GM06990 (cell line): ENCODE measurements at regions not wholly inside any gene's neighbourhood (a gene's known extent, or its start where the extent isn't known, plus 50 kb on each side); places are given as distances from the start of the nearest gene placed in this dataset.

Experiments used
- DNase-seq: peaks from one replicate; pipeline ENCODE4 v3.0.0-alpha.2; 2011; ENCODE audit not compliant: insufficient read length; ENCODE audit errors: extremely low read depth
- H3K27me3 ChIP-seq: replicated peaks from 2 replicates; pipeline ENCODE4 v1.6.0; 2011; ENCODE audit warnings: low read length; ENCODE audit not compliant: control insufficient read depth, insufficient read depth
- H3K36me3 ChIP-seq: 2 replicates; pipeline ENCODE4 v1.5.1; 2011; ENCODE audit warnings: low read length; ENCODE audit not compliant: control insufficient read depth, insufficient read depth
- H3K4me3 ChIP-seq: replicated peaks from 2 replicates; pipeline ENCODE4 v1.5.1; 2011; ENCODE audit warnings: low read depth, mild to moderate bottlenecking, control low read depth, low read length
- CTCF ChIP-seq: IDR thresholded peaks from 2 replicates; pipeline ENCODE4 v1.5.1; 2011; ENCODE audit warnings: low read length, control low read depth, mild to moderate bottlenecking, inconsistent platforms; ENCODE audit not compliant: insufficient read depth, poor library complexity, severe bottlenecking

DNA sequence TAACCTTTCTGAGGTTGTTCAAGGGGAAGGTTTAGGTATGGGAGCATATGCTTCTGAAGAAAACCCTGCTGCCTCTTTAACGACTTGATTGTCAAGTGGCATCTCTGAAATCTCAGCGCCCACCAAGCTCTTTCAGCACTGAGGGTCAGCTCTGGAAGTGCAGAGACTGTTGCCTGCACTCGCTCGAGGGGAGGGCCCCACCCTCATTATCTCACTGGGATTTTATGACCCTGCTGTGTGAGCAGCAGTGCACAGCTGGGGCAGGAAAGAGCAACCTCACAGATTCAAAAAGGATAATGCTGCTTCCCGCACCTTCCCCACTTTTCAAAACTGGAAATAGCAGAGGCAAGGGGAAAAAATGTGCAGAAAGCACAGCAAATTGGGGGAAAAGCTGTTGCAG, 56.9 kb upstream of the SPRED2 start:
- no peak for TF ChIP-seq CTCF
- no peak for DNase-seq
- H3K27me3 ChIP-seq = no peaks in the 10 kb centered on the region; the same call in 1 of the 2 replicates

GRCh38 chr2:65488527-65488926, 56.1 kb upstream of the SPRED2 start:
- no peaks in the 10 kb centered on the region; the same call in 1 of the 2 replicates for H3K27me3 ChIP-seq
- no peak for DNase-seq
- no peaks in the 10 kb centered on the region for H3K36me3 ChIP-seq
- no peak overlapping the region for H3K4me3 ChIP-seq
- no peak for TF ChIP-seq CTCF

More for the DNA sequence above, 56.9 kb upstream of the SPRED2 start:
- H3K4me3 ChIP-seq = no peak overlapping the region
- no peaks in the 10 kb centered on the region for H3K36me3 ChIP-seq

GRCh38 chr2:65487404-65487803, 55.0 kb upstream of the SPRED2 start:
- H3K27me3 ChIP-seq = no peaks in the 10 kb centered on the region; the same call in 1 of the 2 replicates
- H3K4me3 ChIP-seq = no peak overlapping the region
- no peak for DNase-seq
- H3K36me3 ChIP-seq = no peaks in the 10 kb centered on the region
- no peak for TF ChIP-seq CTCF

DNA sequence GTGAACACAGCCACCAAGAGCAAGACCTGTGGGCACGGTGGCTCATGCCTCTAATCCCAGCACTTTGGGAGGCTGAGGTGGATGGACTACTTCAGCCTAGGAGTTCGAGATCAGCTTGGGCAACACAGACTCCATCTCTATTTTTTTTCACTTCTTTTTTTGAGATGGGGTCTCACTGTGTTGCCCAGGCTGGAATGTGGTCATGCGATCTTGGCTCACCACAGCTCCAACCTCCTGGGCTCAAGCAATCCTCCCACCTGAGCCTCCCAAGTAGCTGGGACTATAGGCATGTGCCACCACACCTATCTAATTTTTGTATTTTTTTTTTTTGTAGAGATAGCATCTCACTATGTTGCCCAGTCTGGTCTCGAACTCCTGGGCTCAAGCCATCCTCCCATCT, 54.4 kb upstream of the SPRED2 start:
- TF ChIP-seq CTCF = no peak
- Histone ChIP-seq H3K36me3 (no peaks in the 10 kb centered on the region), H3K4me3 (no peak overlapping the region), H3K27me3 (no peaks in the 10 kb centered on the region; the same call in 1 of the 2 replicates)
- no peak for DNase-seq

GRCh38 chr2:65486282-65486681, 53.9 kb upstream of the SPRED2 start:
- Histone ChIP-seq H3K4me3 (no peak overlapping the region), H3K27me3 (no peaks in the 10 kb centered on the region; the same call in 1 of the 2 replicates), H3K36me3 (no peaks in the 10 kb centered on the region)
- no peak for TF ChIP-seq CTCF
- no peak for DNase-seq

DNA sequence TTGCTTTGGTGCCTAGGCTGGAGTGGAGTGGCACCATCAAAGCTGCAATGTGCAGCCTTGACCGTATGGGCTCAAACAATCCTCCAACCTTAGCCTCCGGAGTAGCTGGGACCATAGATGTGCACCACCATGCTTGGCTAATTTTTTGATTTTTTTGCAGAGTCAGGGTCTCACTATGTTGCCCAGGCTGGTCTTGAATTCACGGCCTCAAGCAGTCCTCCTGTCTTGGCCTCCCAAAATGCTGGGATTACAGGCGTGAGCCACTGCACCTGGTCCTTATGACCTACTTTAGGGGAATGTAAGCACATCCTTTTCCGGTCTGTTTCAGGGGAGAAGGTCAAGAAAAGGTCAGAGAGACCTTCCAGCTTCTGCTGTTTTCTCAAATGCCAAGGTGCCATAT, 53.4 kb upstream of the SPRED2 start:
- Histone ChIP-seq H3K4me3 (no peak overlapping the region), H3K36me3 (no peaks in the 10 kb centered on the region), H3K27me3 (no peaks in the 10 kb centered on the region; the same call in 1 of the 2 replicates)
- TF ChIP-seq CTCF = no peak
- DNase-seq = no peak
